HUES64 (cell line): ENCODE measurements at regions not wholly inside any gene's neighbourhood (a gene's known extent, or its start where the extent isn't known, plus 50 kb on each side); places are given as distances from the start of the nearest gene placed in this dataset.

Experiments used
- H3K27ac ChIP-seq: 2 replicates; pipeline ENCODE4 v1.7.0; 2013; ENCODE audit warnings: low read depth, low read length, inconsistent platforms
- H3K27me3 ChIP-seq: 2 replicates; pipeline ENCODE4 v1.6.1; 2013; ENCODE audit warnings: mild to moderate bottlenecking, low read length; ENCODE audit not compliant: insufficient read depth
- H3K36me3 ChIP-seq: 2 replicates; pipeline ENCODE4 v1.6.1; 2013; ENCODE audit warnings: mild to moderate bottlenecking, low read length; ENCODE audit not compliant: insufficient read depth
- H3K4me1 ChIP-seq: 2 replicates; pipeline ENCODE4 v1.6.1; 2013; ENCODE audit warnings: mild to moderate bottlenecking, low read length, moderate library complexity; ENCODE audit not compliant: insufficient read depth
- H3K4me3 ChIP-seq: 2 replicates; pipeline ENCODE4 v1.5.1; 2013; ENCODE audit warnings: mild to moderate bottlenecking, low read length, moderate library complexity
- H3K9ac ChIP-seq: 2 replicates; pipeline ENCODE4 v1.6.1; 2013; ENCODE audit warnings: mild to moderate bottlenecking, low read depth, low read length
- H3K9me3 ChIP-seq: 2 replicates; pipeline ENCODE4 v1.6.1; 2013; ENCODE audit warnings: low read depth, low read length; ENCODE audit not compliant: insufficient read depth
- WGBS: fragments of 150-250, 120-280 bp; methylation state at CpG from one replicate; pipeline ENCODE4 v1.1.7; 2013; ENCODE audit warnings: missing lambda C conversion rate; 5-methylcytosine and 5-hydroxymethylcytosine counted together

GRCh38 chr14:21960636-21961035 is 287.0 kb upstream of the OR4E1 start:
- Histone ChIP-seq H3K36me3 (no peaks in the 10 kb centered on the region), H3K9me3 (no peaks in the 10 kb centered on the region), H3K4me1 (no peaks in the 10 kb centered on the region), H3K4me3 (no peak overlapping the region), H3K27me3 (no peaks in the 10 kb centered on the region), H3K9ac (no peak overlapping the region), H3K27ac (no peak overlapping the region)
- WGBS = 62% methylated on average over 1 of the region's 1 CpG

- H3K4me3 ChIP-seq = no peak overlapping the region
- no peak overlapping the region for H3K27ac ChIP-seq
- 93% methylated on average over 3 of the region's 3 CpGs for WGBS
- H3K9me3 ChIP-seq = no peaks in the 10 kb centered on the region
- H3K9ac ChIP-seq = no peak overlapping the region
- peaks cover 4% of the 10 kb centered on the region; the same call in 1 of the 2 replicates for H3K4me1 ChIP-seq
- no peaks in the 10 kb centered on the region for H3K27me3 ChIP-seq
- no peaks in the 10 kb centered on the region for H3K36me3 ChIP-seq
Measured at GRCh38 chr14:21941885-21942284, 268.3 kb upstream of the OR4E1 start.

DNA sequence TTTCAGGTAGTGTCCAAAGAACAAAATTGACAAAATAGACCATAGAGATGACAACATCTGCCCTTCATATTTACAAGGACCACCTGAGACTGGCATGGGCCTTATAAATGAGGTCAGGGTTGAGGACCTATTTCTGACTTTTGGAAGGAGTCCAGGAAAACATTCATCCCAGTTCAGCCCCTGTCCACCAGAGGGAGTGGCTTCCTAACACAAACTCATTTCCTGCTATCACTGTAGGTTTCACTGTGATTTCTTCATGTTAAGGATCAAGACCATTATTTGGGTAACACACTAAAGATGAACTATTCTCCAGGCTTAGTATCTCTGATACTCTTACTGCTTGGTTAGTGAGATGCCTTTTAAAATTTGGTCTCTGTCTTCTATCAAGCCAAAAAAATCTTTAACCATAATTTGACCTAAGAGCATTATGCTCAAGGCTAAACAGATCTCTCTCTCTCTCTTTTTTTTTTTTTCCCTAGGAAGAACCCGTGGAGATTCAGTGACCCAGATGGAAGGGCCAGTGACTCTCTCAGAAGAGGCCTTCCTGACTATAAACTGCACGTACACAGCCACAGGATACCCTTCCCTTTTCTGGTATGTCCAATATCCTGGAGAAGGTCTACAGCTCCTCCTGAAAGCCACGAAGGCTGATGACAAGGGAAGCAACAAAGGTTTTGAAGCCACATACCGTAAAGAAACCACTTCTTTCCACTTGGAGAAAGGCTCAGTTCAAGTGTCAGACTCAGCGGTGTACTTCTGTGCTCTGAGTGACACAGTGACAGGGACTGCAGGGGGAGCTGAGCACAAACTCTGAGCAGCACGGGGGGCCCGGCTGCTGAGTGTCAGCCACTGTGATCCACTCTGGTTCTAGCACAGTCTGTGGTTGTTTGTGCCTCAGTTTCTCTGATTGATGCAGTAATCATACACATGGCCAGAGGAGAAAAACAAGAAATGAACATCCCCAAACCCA is 267.6 kb upstream of the OR4E1 start:
- no peak overlapping the region for H3K4me3 ChIP-seq
- no peak overlapping the region for H3K9ac ChIP-seq
- H3K36me3 ChIP-seq = no peaks in the 10 kb centered on the region
- 79% methylated on average over 7 of the region's 7 CpGs for WGBS
- no peak overlapping the region for H3K27ac ChIP-seq
- no peaks in the 10 kb centered on the region for H3K27me3 ChIP-seq
- no peaks in the 10 kb centered on the region for H3K9me3 ChIP-seq
- peaks cover 4% of the 10 kb centered on the region; the same call in 1 of the 2 replicates for H3K4me1 ChIP-seq

DNA sequence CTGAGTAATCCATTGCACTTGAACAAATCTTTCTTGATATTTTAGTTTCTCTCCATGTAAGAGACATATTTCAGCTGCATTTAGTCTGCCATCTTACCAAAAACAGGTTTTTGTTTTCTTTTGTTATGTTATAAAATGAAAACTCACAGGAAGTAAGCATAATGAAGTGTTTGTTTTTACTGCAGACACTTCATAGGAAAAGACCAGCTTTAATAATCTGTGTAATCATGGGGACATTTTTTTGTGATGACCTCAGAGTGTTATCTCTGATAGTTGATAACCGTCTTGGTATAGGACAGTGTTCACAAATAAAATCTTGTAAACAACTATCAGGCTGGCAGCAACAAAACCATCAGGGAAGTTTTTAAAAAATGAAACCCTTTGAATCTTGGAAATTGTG is 266.2 kb upstream of the OR4E1 start:
- Histone ChIP-seq H3K27ac (no peak overlapping the region), H3K4me1 (peaks cover 4% of the 10 kb centered on the region; the same call in 1 of the 2 replicates), H3K27me3 (no peaks in the 10 kb centered on the region), H3K9me3 (no peaks in the 10 kb centered on the region), H3K4me3 (no peak overlapping the region), H3K9ac (no peak overlapping the region), H3K36me3 (no peaks in the 10 kb centered on the region)
- 86% methylated on average over 1 of the region's 1 CpG for WGBS

DNA sequence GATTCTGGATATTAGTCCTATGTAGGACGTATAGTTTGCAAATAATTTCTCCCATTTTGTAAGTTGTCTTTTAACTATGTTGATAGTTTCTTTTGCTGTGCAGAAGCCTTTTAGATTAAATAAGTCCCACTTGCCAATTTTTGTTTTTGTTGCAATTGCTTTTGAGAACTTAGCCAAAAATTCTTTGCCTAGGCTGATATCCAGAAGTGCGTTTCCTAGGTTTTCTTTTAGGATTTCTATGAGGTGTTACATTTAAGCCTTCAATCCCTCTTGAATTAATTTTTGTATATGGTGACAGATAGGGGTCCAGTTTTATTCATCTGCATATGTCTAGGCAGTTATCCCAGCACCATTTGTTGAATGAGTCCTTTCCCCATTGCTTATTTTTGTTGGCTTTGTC is 264.4 kb upstream of the OR4E1 start:
- H3K27me3 ChIP-seq = no peaks in the 10 kb centered on the region
- H3K36me3 ChIP-seq = no peaks in the 10 kb centered on the region
- no peaks in the 10 kb centered on the region for H3K9me3 ChIP-seq
- WGBS = 77% methylated on average over 2 of the region's 2 CpGs
- no peak overlapping the region for H3K27ac ChIP-seq
- H3K9ac ChIP-seq = no peak overlapping the region
- no peak overlapping the region for H3K4me3 ChIP-seq
- no peaks in the 10 kb centered on the region for H3K4me1 ChIP-seq

- H3K9me3 ChIP-seq = no peaks in the 10 kb centered on the region
- peaks cover 9% of the 10 kb centered on the region; the same call in 1 of the 2 replicates for H3K4me1 ChIP-seq
- WGBS = no CpG with 5 or more reads among the region's 1 CpG
- H3K27me3 ChIP-seq = no peaks in the 10 kb centered on the region
- H3K27ac ChIP-seq = no peak overlapping the region
- no peak overlapping the region for H3K9ac ChIP-seq
- H3K36me3 ChIP-seq = no peaks in the 10 kb centered on the region
- no peak overlapping the region for H3K4me3 ChIP-seq
Measured at GRCh38 chr14:21933681-21934080, 260.1 kb upstream of the OR4E1 start.

DNA sequence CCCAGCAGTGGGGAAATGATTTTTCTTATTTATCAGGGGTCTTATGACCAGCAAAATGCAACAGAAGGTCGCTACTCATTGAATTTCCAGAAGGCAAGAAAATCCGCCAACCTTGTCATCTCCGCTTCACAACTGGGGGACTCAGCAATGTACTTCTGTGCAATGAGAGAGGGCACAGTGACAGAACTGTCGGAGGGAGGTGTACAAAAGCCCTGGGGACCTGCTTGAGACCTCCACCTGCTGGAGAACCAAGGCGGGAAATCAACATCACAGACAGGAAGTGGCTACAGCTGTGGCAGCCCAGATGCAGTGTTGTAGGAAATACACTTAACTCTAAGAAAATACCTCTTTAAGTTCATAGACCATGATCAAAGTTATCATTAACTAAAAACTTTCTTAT is 250.9 kb upstream of the OR4E1 start:
- Histone ChIP-seq H3K36me3 (no peaks in the 10 kb centered on the region), H3K4me3 (no peak overlapping the region), H3K9me3 (no peaks in the 10 kb centered on the region), H3K9ac (no peak overlapping the region), H3K4me1 (peaks cover 4% of the 10 kb centered on the region; the same call in 1 of the 2 replicates), H3K27ac (no peak overlapping the region), H3K27me3 (no peaks in the 10 kb centered on the region; the same call in 1 of the 2 replicates)
- 73% methylated on average over 5 of the region's 5 CpGs for WGBS

- Histone ChIP-seq H3K27ac (no peak overlapping the region), H3K9ac (no peak overlapping the region), H3K27me3 (no peaks in the 10 kb centered on the region; the same call in 1 of the 2 replicates), H3K9me3 (no peaks in the 10 kb centered on the region), H3K36me3 (no peaks in the 10 kb centered on the region), H3K4me3 (no peak overlapping the region), H3K4me1 (peaks cover 1% of the 10 kb centered on the region; the same call in 1 of the 2 replicates)
Measured at GRCh38 chr14:21923820-21924219, 250.2 kb upstream of the OR4E1 start.

- Histone ChIP-seq H3K4me3 (no peak overlapping the region), H3K9me3 (no peaks in the 10 kb centered on the region), H3K4me1 (no peaks in the 10 kb centered on the region), H3K9ac (no peak overlapping the region), H3K27me3 (no peaks in the 10 kb centered on the region; the same call in 1 of the 2 replicates), H3K27ac (no peak overlapping the region), H3K36me3 (no peaks in the 10 kb centered on the region)
- 100% methylated on average over 1 of the region's 1 CpG for WGBS
Measured at GRCh38 chr14:21921453-21921852, 247.8 kb upstream of the OR4E1 start.

DNA sequence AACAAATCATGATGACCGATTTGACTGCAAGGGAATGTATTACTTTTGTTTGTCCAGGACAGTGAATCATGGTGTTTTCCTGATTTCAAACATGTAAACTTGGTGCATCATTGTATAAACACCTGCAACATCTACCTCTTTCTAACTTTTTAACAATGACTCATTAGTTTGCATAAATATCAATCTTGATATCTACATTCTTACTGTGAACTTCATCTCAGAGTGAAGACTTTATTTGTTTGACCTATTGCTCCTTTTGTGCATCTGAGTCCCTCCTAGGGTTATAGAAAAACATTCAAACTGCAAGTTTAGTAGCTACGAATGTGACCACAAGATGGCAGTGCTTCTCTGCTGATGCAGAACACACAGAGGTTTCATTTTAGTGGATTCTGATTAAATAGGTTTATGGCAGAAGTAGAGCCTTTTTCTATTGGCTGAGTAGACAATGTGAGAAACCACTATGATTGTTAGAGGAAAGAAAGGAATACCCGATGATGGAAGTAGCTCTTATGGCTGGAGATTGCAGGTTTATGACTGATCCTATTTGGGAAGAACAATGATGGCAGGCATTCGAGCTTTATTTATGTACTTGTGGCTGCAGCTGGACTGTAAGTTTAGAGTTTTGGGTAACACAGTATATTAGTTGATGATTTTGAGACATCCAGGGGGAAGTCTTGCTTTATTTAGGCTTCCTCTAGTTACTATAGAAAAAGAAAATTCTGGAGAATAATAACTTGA is 244.2 kb upstream of the OR4E1 start:
- H3K4me3 ChIP-seq = no peak overlapping the region
- H3K36me3 ChIP-seq = no peaks in the 10 kb centered on the region
- 25% methylated on average over 4 of the region's 4 CpGs for WGBS
- H3K27me3 ChIP-seq = no peaks in the 10 kb centered on the region; the same call in 1 of the 2 replicates
- no peak overlapping the region for H3K9ac ChIP-seq
- H3K4me1 ChIP-seq = no peaks in the 10 kb centered on the region
- H3K27ac ChIP-seq = no peak overlapping the region
- no peaks in the 10 kb centered on the region for H3K9me3 ChIP-seq

GRCh38 chr14:21915826-21916225 is 242.2 kb upstream of the OR4E1 start:
- WGBS = 86% methylated on average over 2 of the region's 2 CpGs
- H3K4me1 ChIP-seq = no peaks in the 10 kb centered on the region
- no peak overlapping the region for H3K9ac ChIP-seq
- no peak overlapping the region for H3K4me3 ChIP-seq
- H3K36me3 ChIP-seq = no peaks in the 10 kb centered on the region
- H3K27me3 ChIP-seq = no peaks in the 10 kb centered on the region
- no peaks in the 10 kb centered on the region for H3K9me3 ChIP-seq
- H3K27ac ChIP-seq = no peak overlapping the region
